ENCODE measurements at regions not wholly inside any gene's neighbourhood (a gene's known extent, or its start where the extent isn't known, plus 50 kb on each side); places are given as distances from the start of the nearest gene placed in this dataset.
"Not testable (repeated sequence)": the region's sequence is repeated elsewhere in the genome, so short reads cannot be mapped to it uniquely, and the experiment has no call there.

- no peak overlapping the region for H3K9ac ChIP-seq (ENCODE audit: low read length in 2 of 2)
- no peaks in the 10 kb centered on the region for H3K27me3 ChIP-seq (ENCODE audit: control insufficient read depth in 1 of 2, insufficient read depth in 2 of 2, low read length in 2 of 2)
- H3K27ac ChIP-seq (ENCODE audit: low read length) = no peak overlapping the region
- H3K36me3 ChIP-seq (ENCODE audit: control insufficient read depth in 2 of 2, insufficient read depth in 2 of 2, low read length in 2 of 2) = no peaks in the 10 kb centered on the region
- H3K9me3 ChIP-seq (ENCODE audit: control insufficient read depth in 2 of 2, low read length in 2 of 2) = peaks cover 0 to 4% of the 10 kb centered on the region in 2 donors
- H3K4me3 ChIP-seq (ENCODE audit: low read length in 2 of 2) = no peak overlapping the region
- H3K4me1 ChIP-seq (ENCODE audit: control insufficient read depth, insufficient read depth, low read length) = peaks cover 2% of the 10 kb centered on the region
Observed at GRCh38 chr20:17822540-17823408, 123.0 kb downstream of the BANF2 start.

- H3K9ac ChIP-seq (ENCODE audit: low read length in 2 of 2) = no peak overlapping the region
- H3K27ac ChIP-seq (ENCODE audit: low read length) = no peak overlapping the region
- no peak overlapping the region for H3K4me3 ChIP-seq (ENCODE audit: low read length in 2 of 2)
- no peaks in the 10 kb centered on the region for H3K36me3 ChIP-seq (ENCODE audit: control insufficient read depth in 2 of 2, insufficient read depth in 2 of 2, low read length in 2 of 2)
- peaks cover 0 to 4% of the 10 kb centered on the region in 2 donors for H3K9me3 ChIP-seq (ENCODE audit: control insufficient read depth in 2 of 2, low read length in 2 of 2)
- peaks cover 2% of the 10 kb centered on the region for H3K4me1 ChIP-seq (ENCODE audit: control insufficient read depth, insufficient read depth, low read length)
- no peaks in the 10 kb centered on the region for H3K27me3 ChIP-seq (ENCODE audit: control insufficient read depth in 1 of 2, insufficient read depth in 2 of 2, low read length in 2 of 2)
Observed at GRCh38 chr20:17822039-17822438, 122.3 kb downstream of the BANF2 start.

- not testable (repeated sequence) for H3K4me1 ChIP-seq (ENCODE audit: control insufficient read depth, insufficient read depth, low read length); H3K27me3 ChIP-seq (ENCODE audit: control insufficient read depth in 1 of 2, insufficient read depth in 2 of 2, low read length in 2 of 2); H3K36me3 ChIP-seq (ENCODE audit: control insufficient read depth in 2 of 2, insufficient read depth in 2 of 2, low read length in 2 of 2); H3K9me3 ChIP-seq (ENCODE audit: control insufficient read depth in 2 of 2, low read length in 2 of 2); H3K4me3 ChIP-seq (ENCODE audit: low read length in 2 of 2); H3K27ac ChIP-seq (ENCODE audit: low read length); H3K9ac ChIP-seq (ENCODE audit: low read length in 2 of 2)
Observed at GRCh38 chr20:17821606-17822005, 121.8 kb downstream of the BANF2 start.

GRCh38 chr20:17819395-17820093 is 119.8 kb downstream of the BANF2 start:
- H3K4me3 ChIP-seq (ENCODE audit: low read length in 2 of 2) = no peak overlapping the region
- H3K27me3 ChIP-seq (ENCODE audit: control insufficient read depth in 1 of 2, insufficient read depth in 2 of 2, low read length in 2 of 2) = no peaks in the 10 kb centered on the region
- no peak overlapping the region for H3K27ac ChIP-seq (ENCODE audit: low read length)
- H3K9me3 ChIP-seq (ENCODE audit: control insufficient read depth in 2 of 2, low read length in 2 of 2) = peaks cover 0 to 4% of the 10 kb centered on the region in 2 donors
- H3K36me3 ChIP-seq (ENCODE audit: control insufficient read depth in 2 of 2, insufficient read depth in 2 of 2, low read length in 2 of 2) = no peaks in the 10 kb centered on the region
- H3K9ac ChIP-seq (ENCODE audit: low read length in 2 of 2) = no peak overlapping the region
- peaks cover 2% of the 10 kb centered on the region for H3K4me1 ChIP-seq (ENCODE audit: control insufficient read depth, insufficient read depth, low read length)

GRCh38 chr20:17818187-17818586 is 118.4 kb downstream of the BANF2 start:
- H3K9me3 ChIP-seq (ENCODE audit: control insufficient read depth in 2 of 2, low read length in 2 of 2) = peaks cover 0 to 4% of the 10 kb centered on the region in 2 donors
- H3K27me3 ChIP-seq (ENCODE audit: control insufficient read depth in 1 of 2, insufficient read depth in 2 of 2, low read length in 2 of 2) = no peaks in the 10 kb centered on the region
- peaks cover 2% of the 10 kb centered on the region for H3K4me1 ChIP-seq (ENCODE audit: control insufficient read depth, insufficient read depth, low read length)
- H3K27ac ChIP-seq (ENCODE audit: low read length) = no peak overlapping the region
- H3K9ac ChIP-seq (ENCODE audit: low read length in 2 of 2) = no peak overlapping the region
- no peak overlapping the region for H3K4me3 ChIP-seq (ENCODE audit: low read length in 2 of 2)
- no peaks in the 10 kb centered on the region for H3K36me3 ChIP-seq (ENCODE audit: control insufficient read depth in 2 of 2, insufficient read depth in 2 of 2, low read length in 2 of 2)

GRCh38 chr20:17816804-17817587 is 117.2 kb downstream of the BANF2 start:
- no peaks in the 10 kb centered on the region for H3K4me1 ChIP-seq (ENCODE audit: control insufficient read depth, insufficient read depth, low read length)
- no peak overlapping the region for H3K9ac ChIP-seq (ENCODE audit: low read length in 2 of 2)
- peaks cover 0 to 4% of the 10 kb centered on the region in 2 donors for H3K9me3 ChIP-seq (ENCODE audit: control insufficient read depth in 2 of 2, low read length in 2 of 2)
- H3K4me3 ChIP-seq (ENCODE audit: low read length in 2 of 2) = no peak overlapping the region
- H3K27ac ChIP-seq (ENCODE audit: low read length) = no peak overlapping the region
- H3K36me3 ChIP-seq (ENCODE audit: control insufficient read depth in 2 of 2, insufficient read depth in 2 of 2, low read length in 2 of 2) = no peaks in the 10 kb centered on the region
- no peaks in the 10 kb centered on the region for H3K27me3 ChIP-seq (ENCODE audit: control insufficient read depth in 1 of 2, insufficient read depth in 2 of 2, low read length in 2 of 2)

- no peaks in the 10 kb centered on the region for H3K27me3 ChIP-seq (ENCODE audit: control insufficient read depth in 1 of 2, insufficient read depth in 2 of 2, low read length in 2 of 2)
Observed at GRCh38 chr20:17811628-17811965, 111.8 kb downstream of the BANF2 start.

GRCh38 chr20:17810847-17811627 is 111.3 kb downstream of the BANF2 start:
- Histone ChIP-seq H3K4me3 (ENCODE audit: low read length in 2 of 2) (no peak overlapping the region), H3K27me3 (ENCODE audit: control insufficient read depth in 1 of 2, insufficient read depth in 2 of 2, low read length in 2 of 2) (no peaks in the 10 kb centered on the region), H3K9ac (ENCODE audit: low read length in 2 of 2) (no peak overlapping the region), H3K4me1 (ENCODE audit: control insufficient read depth, insufficient read depth, low read length) (peaks cover 33% of the 10 kb centered on the region), H3K36me3 (ENCODE audit: control insufficient read depth in 2 of 2, insufficient read depth in 2 of 2, low read length in 2 of 2) (no peaks in the 10 kb centered on the region), H3K27ac (ENCODE audit: low read length) (no peak overlapping the region), H3K9me3 (ENCODE audit: control insufficient read depth in 2 of 2, low read length in 2 of 2) (no peaks in the 10 kb centered on the region)

More at GRCh38 chr20:17811628-17811965, 111.8 kb downstream of the BANF2 start:
- no peaks in the 10 kb centered on the region for H3K36me3 ChIP-seq (ENCODE audit: control insufficient read depth in 2 of 2, insufficient read depth in 2 of 2, low read length in 2 of 2)
- H3K4me1 ChIP-seq (ENCODE audit: control insufficient read depth, insufficient read depth, low read length) = peaks cover 27% of the 10 kb centered on the region
- H3K9me3 ChIP-seq (ENCODE audit: control insufficient read depth in 2 of 2, low read length in 2 of 2) = no peaks in the 10 kb centered on the region
- no peak overlapping the region for H3K27ac ChIP-seq (ENCODE audit: low read length)
- no peak overlapping the region for H3K4me3 ChIP-seq (ENCODE audit: low read length in 2 of 2)
- H3K9ac ChIP-seq (ENCODE audit: low read length in 2 of 2) = no peak overlapping the region

GRCh38 chr20:17810062-17810631 is 110.4 kb downstream of the BANF2 start:
- no peaks in the 10 kb centered on the region for H3K9me3 ChIP-seq (ENCODE audit: control insufficient read depth in 2 of 2, low read length in 2 of 2)
- no peaks in the 10 kb centered on the region for H3K36me3 ChIP-seq (ENCODE audit: control insufficient read depth in 2 of 2, insufficient read depth in 2 of 2, low read length in 2 of 2)
- H3K27ac ChIP-seq (ENCODE audit: low read length) = peak overlapping the region; percentile 31
- peaks cover 35% of the 10 kb centered on the region for H3K4me1 ChIP-seq (ENCODE audit: control insufficient read depth, insufficient read depth, low read length)
- H3K4me3 ChIP-seq (ENCODE audit: low read length in 2 of 2) = no peak overlapping the region
- H3K9ac ChIP-seq (ENCODE audit: low read length in 2 of 2) = no peak overlapping the region
- H3K27me3 ChIP-seq (ENCODE audit: control insufficient read depth in 1 of 2, insufficient read depth in 2 of 2, low read length in 2 of 2) = no peaks in the 10 kb centered on the region
